Neural progenitor cell (in vitro differentiated cells): ENCODE measurements at regions not wholly inside any gene's neighbourhood (a gene's known extent, or its start where the extent isn't known, plus 50 kb on each side); places are given as distances from the start of the nearest gene placed in this dataset.

Experiments
- DNase-seq: peaks from one replicate; pipeline ENCODE4 v3.0.0-alpha.2; 2016; ENCODE audit warnings: low spot score
- H2AFZ ChIP-seq: fragments of 200-600 bp; sonication (generic); replicated peaks from 2 replicates; pipeline ENCODE4 v1.6.1; 2016; ENCODE audit warnings: antibody characterized with exemption
- H3F3A ChIP-seq: fragments of 200-600 bp; sonication (generic); 2 replicates; pipeline ENCODE4 v1.6.1; 2016; ENCODE audit warnings: antibody characterized with exemption, low read depth
- H3K27ac ChIP-seq: fragments of 200-600 bp; sonication (generic); 2 replicates; pipeline ENCODE4 v1.5.1; 2016; ENCODE audit warnings: mild to moderate bottlenecking
- H3K27me3 ChIP-seq: fragments of 200-600 bp; sonication (generic); 2 replicates; pipeline ENCODE4 v1.6.1; 2016; ENCODE audit warnings: mild to moderate bottlenecking, moderate library complexity
- H3K36me3 ChIP-seq: fragments of 200-600 bp; sonication (generic); 2 replicates; pipeline ENCODE4 v1.5.1; 2016
- H3K4me1 ChIP-seq: fragments of 200-600 bp; sonication (generic); 2 replicates; pipeline ENCODE4 v1.6.1; 2016; ENCODE audit warnings: mixed run types
- H3K4me2 ChIP-seq: fragments of 200-600 bp; sonication (generic); 2 replicates; pipeline ENCODE4 v1.6.1; 2016
- H3K4me3 ChIP-seq: fragments of 200-600 bp; sonication (generic); 2 replicates; pipeline ENCODE4 v1.5.1; 2016
- H3K79me2 ChIP-seq: fragments of 200-600 bp; sonication (generic); 2 replicates; pipeline ENCODE4 v1.6.1; 2016; ENCODE audit warnings: low read depth
- H3K9ac ChIP-seq: fragments of 200-600 bp; sonication (generic); 2 replicates; pipeline ENCODE4 v1.6.1; 2016
- H3K9me3 ChIP-seq: fragments of 200-600 bp; sonication (generic); 2 replicates; pipeline ENCODE4 v1.5.1; 2016; ENCODE audit warnings: low read depth
- H4K20me1 ChIP-seq: fragments of 200-600 bp; sonication (generic); 2 replicates; pipeline ENCODE4 v1.6.1; 2016; ENCODE audit warnings: low read depth
- H3K27ac Mint-ChIP-seq: 3 replicates; pipeline ENCODE4 v1.8.0; 2021; ENCODE audit warnings: mixed read lengths
- H3K27me3 Mint-ChIP-seq: 2 replicates; pipeline ENCODE4 v1.8.0; 2022; ENCODE audit warnings: low read depth, mild to moderate bottlenecking, inconsistent platforms, moderate library complexity, mixed read lengths; ENCODE audit not compliant: insufficient read depth
- H3K36me3 Mint-ChIP-seq: 3 replicates; pipeline ENCODE4 v1.8.0; 2021; ENCODE audit warnings: mixed read lengths
- H3K4me1 Mint-ChIP-seq: 3 replicates; pipeline ENCODE4 v1.8.0; 2021; ENCODE audit warnings: mixed read lengths
- H3K4me3 Mint-ChIP-seq: 3 replicates; pipeline ENCODE4 v1.8.0; 2021; ENCODE audit warnings: mild to moderate bottlenecking, moderate library complexity, mixed read lengths
- H3K9me3 Mint-ChIP-seq: 3 replicates; pipeline ENCODE4 v1.8.0; 2020; ENCODE audit warnings: mixed read lengths
- CTCF ChIP-seq: fragments of 200-600 bp; sonication (generic); IDR thresholded peaks from 2 replicates; pipeline ENCODE4 v1.5.1; 2017; ENCODE audit warnings: antibody characterized with exemption, mild to moderate bottlenecking
- EZH2 ChIP-seq: fragments of 200-600 bp; sonication (generic); IDR thresholded peaks from 2 replicates; pipeline ENCODE4 v1.6.1; 2017; ENCODE audit warnings: antibody characterized with exemption, mild to moderate bottlenecking, moderate library complexity
- EZH2phosphoT487 ChIP-seq: fragments of 200-600 bp; sonication (generic); IDR thresholded peaks from 2 replicates; pipeline ENCODE4 v1.6.1; 2017; ENCODE audit warnings: antibody characterized with exemption

- Histone ChIP-seq H3K27ac (no peak overlapping the region), H3F3A (peaks cover 4% of the 10 kb centered on the region), H4K20me1 (no peaks in the 10 kb centered on the region), H3K9me3 (no peaks in the 10 kb centered on the region), H3K4me2 (no peak overlapping the region), H3K27me3 (no peaks in the 10 kb centered on the region), H3K4me3 (no peak overlapping the region), H3K79me2 (no peaks in the 10 kb centered on the region), H3K36me3 (no peaks in the 10 kb centered on the region), H3K9ac (no peak overlapping the region), H3K4me1 (no peaks in the 10 kb centered on the region), H2AFZ (no peak overlapping the region)
- no peak overlapping the region for H3K27ac Mint-ChIP-seq
- no peak for DNase-seq
- H3K36me3 Mint-ChIP-seq, result no peaks in the 10 kb centered on the region
- no peak overlapping the region for H3K4me3 Mint-ChIP-seq
- peaks cover 8% of the 10 kb centered on the region for H3K4me1 Mint-ChIP-seq
- TF ChIP-seq EZH2phosphoT487 (no peak), CTCF (no peak), EZH2 (no peak)
- H3K27me3 Mint-ChIP-seq, result peaks cover 5% of the 10 kb centered on the region
- H3K9me3 Mint-ChIP-seq, result peaks cover 5% of the 10 kb centered on the region
Measured at GRCh38 chr2:42949125-42949524, 156.7 kb upstream of the HAAO start.

GRCh38 chr2:42947809-42948600 lies 155.6 kb upstream of the HAAO start:
- Histone ChIP-seq H3K9me3 (no peaks in the 10 kb centered on the region), H3K9ac (no peak overlapping the region), H4K20me1 (no peaks in the 10 kb centered on the region), H3K79me2 (no peaks in the 10 kb centered on the region), H2AFZ (no peak overlapping the region), H3K4me2 (no peak overlapping the region), H3K36me3 (no peaks in the 10 kb centered on the region), H3K27ac (no peak overlapping the region), H3K4me1 (no peaks in the 10 kb centered on the region), H3K4me3 (no peak overlapping the region), H3K27me3 (no peaks in the 10 kb centered on the region), H3F3A (peaks cover 4% of the 10 kb centered on the region)
- no peak overlapping the region for H3K4me3 Mint-ChIP-seq
- H3K9me3 Mint-ChIP-seq, result peaks cover 5% of the 10 kb centered on the region
- H3K4me1 Mint-ChIP-seq, result peaks cover 8% of the 10 kb centered on the region
- peaks cover 5% of the 10 kb centered on the region for H3K27me3 Mint-ChIP-seq
- no peaks in the 10 kb centered on the region for H3K36me3 Mint-ChIP-seq
- peak overlapping the region; percentile 69 for H3K27ac Mint-ChIP-seq
- no peak for DNase-seq
- no peak for TF ChIP-seq EZH2
- TF ChIP-seq CTCF, result no peak
- TF ChIP-seq EZH2phosphoT487, result no peak

GRCh38 chr2:42944779-42945415 lies 152.5 kb upstream of the HAAO start:
- no peak overlapping the region for H3K9ac ChIP-seq
- H3K36me3 ChIP-seq, result no peaks in the 10 kb centered on the region
- H3K9me3 Mint-ChIP-seq, result no peaks in the 10 kb centered on the region
- peaks cover 10% of the 10 kb centered on the region for H3K27me3 Mint-ChIP-seq
- H3K79me2 ChIP-seq, result no peaks in the 10 kb centered on the region
- peaks cover 4% of the 10 kb centered on the region for H3F3A ChIP-seq
- H3K4me3 ChIP-seq, result no peak overlapping the region
- peaks cover 8% of the 10 kb centered on the region for H3K4me1 Mint-ChIP-seq
- DNase-seq, result peak; percentile 42
- no peaks in the 10 kb centered on the region for H3K4me1 ChIP-seq
- no peak overlapping the region for H2AFZ ChIP-seq
- peak overlapping the region; percentile 34 for H3K27ac Mint-ChIP-seq
- no peaks in the 10 kb centered on the region for H3K27me3 ChIP-seq
- no peak overlapping the region for H3K4me3 Mint-ChIP-seq
- H3K36me3 Mint-ChIP-seq, result no peaks in the 10 kb centered on the region
- H3K9me3 ChIP-seq, result no peaks in the 10 kb centered on the region
- no peaks in the 10 kb centered on the region for H4K20me1 ChIP-seq
- no peak overlapping the region for H3K27ac ChIP-seq
- no peak overlapping the region for H3K4me2 ChIP-seq
- TF ChIP-seq EZH2phosphoT487 (no peak), EZH2 (no peak), CTCF (no peak)
